Osteoblast (primary cell): ENCODE measurements at regions not wholly inside any gene's neighbourhood (a gene's known extent, or its start where the extent isn't known, plus 50 kb on each side); places are given as distances from the start of the nearest gene placed in this dataset.
A peak's percentile ranks its signal among the peaks of the same experiment; 100 is the strongest.

Experiments
- DNase-seq: peaks from one replicate; pipeline ENCODE4 v3.0.0; 2011; ENCODE audit warnings: low spot score, mixed read lengths; ENCODE audit not compliant: insufficient read length; ENCODE audit errors: missing footprints
- H2AFZ ChIP-seq: 2 replicates; pipeline ENCODE4 v1.6.0; 2011; ENCODE audit warnings: mild to moderate bottlenecking, low read length
- H3K27ac ChIP-seq: 2 replicates; pipeline ENCODE4 v1.5.1; 2011; ENCODE audit warnings: mild to moderate bottlenecking, low read depth, low read length, moderate library complexity
- H3K27me3 ChIP-seq: 2 replicates; pipeline ENCODE4 v1.6.0; 2012; ENCODE audit warnings: mild to moderate bottlenecking, control low read depth, inconsistent platforms, low read length, moderate library complexity; ENCODE audit not compliant: insufficient read depth
- H3K36me3 ChIP-seq: 2 replicates; pipeline ENCODE4 v1.5.1; 2011; ENCODE audit warnings: mild to moderate bottlenecking, low read length, control low read depth, moderate library complexity; ENCODE audit not compliant: insufficient read depth
- H3K4me1 ChIP-seq: 2 replicates; pipeline ENCODE4 v1.5.1; 2011; ENCODE audit warnings: mild to moderate bottlenecking, low read length, control low read depth, moderate library complexity; ENCODE audit not compliant: insufficient read depth
- H3K4me2 ChIP-seq: 2 replicates; pipeline ENCODE4 v1.6.0; 2011; ENCODE audit warnings: mild to moderate bottlenecking, low read length; ENCODE audit not compliant: insufficient read depth
- H3K4me3 ChIP-seq: fragments of 200-600 bp; sonication (generic); 3 replicates; pipeline ENCODE4 v1.5.1; 2012; ENCODE audit warnings: mild to moderate bottlenecking, low read length, inconsistent platforms; ENCODE audit not compliant: insufficient read depth
- H3K79me2 ChIP-seq: 2 replicates; pipeline ENCODE4 v1.6.0; 2012; ENCODE audit warnings: mild to moderate bottlenecking, low read length, control low read depth, inconsistent platforms; ENCODE audit not compliant: insufficient read depth
- H3K9me3 ChIP-seq: 2 replicates; pipeline ENCODE4 v1.5.1; 2011; ENCODE audit warnings: low read depth, low read length, control low read depth
- H4K20me1 ChIP-seq: 2 replicates; pipeline ENCODE4 v1.6.0; 2012; ENCODE audit warnings: mild to moderate bottlenecking, low read length, control low read depth; ENCODE audit not compliant: insufficient read depth
- TF ChIP-seq, protein P1 (sequence below): IDR thresholded peaks from 2 replicates; pipeline ENCODE4 v1.5.1; 2011; ENCODE audit warnings: mild to moderate bottlenecking, low read depth, low read length, moderate library complexity; ENCODE audit errors: extremely low read depth

DNA sequence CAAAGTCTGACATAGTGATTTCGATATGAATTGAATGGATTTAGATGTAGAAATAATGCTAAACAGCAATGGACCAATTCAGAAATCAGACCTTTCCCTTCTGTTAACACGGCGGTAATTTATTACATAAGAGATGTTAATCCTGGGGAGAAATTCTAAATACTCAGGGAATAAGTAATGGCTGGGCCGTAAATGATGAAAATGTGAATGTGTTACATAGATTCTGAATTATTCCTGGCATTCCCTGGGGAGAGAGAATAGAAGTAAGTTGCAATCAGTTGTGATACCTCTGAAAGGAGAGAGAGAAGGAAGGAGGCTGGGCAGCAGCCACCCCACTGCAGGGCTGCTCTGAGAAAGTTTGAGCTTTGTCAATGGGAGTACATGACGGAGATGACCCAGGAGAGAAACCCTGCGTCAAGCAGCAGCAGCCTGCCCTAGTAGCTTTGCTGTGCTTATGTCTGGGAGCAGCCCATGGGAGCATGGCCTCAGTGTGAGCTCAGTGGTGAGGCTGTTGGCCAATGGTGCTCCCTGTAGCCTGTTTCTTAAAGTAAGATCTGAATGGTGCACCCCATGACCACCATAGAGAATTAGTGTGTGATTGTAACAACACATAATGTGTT, 420.1 kb downstream of the MTRR start:
- Histone ChIP-seq H3K4me2 (no peak overlapping the region), H3K27me3 (no peaks in the 10 kb centered on the region), H2AFZ (no peak overlapping the region), H3K4me1 (no peaks in the 10 kb centered on the region), H3K79me2 (no peaks in the 10 kb centered on the region), H3K36me3 (no peaks in the 10 kb centered on the region), H3K27ac (no peak overlapping the region), H3K9me3 (no peaks in the 10 kb centered on the region), H3K4me3 (no peak overlapping the region), H4K20me1 (no peaks in the 10 kb centered on the region)
- TF ChIP-seq, protein P1, sequence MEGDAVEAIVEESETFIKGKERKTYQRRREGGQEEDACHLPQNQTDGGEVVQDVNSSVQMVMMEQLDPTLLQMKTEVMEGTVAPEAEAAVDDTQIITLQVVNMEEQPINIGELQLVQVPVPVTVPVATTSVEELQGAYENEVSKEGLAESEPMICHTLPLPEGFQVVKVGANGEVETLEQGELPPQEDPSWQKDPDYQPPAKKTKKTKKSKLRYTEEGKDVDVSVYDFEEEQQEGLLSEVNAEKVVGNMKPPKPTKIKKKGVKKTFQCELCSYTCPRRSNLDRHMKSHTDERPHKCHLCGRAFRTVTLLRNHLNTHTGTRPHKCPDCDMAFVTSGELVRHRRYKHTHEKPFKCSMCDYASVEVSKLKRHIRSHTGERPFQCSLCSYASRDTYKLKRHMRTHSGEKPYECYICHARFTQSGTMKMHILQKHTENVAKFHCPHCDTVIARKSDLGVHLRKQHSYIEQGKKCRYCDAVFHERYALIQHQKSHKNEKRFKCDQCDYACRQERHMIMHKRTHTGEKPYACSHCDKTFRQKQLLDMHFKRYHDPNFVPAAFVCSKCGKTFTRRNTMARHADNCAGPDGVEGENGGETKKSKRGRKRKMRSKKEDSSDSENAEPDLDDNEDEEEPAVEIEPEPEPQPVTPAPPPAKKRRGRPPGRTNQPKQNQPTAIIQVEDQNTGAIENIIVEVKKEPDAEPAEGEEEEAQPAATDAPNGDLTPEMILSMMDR, result no peak
- DNase-seq, result no peak

DNA sequence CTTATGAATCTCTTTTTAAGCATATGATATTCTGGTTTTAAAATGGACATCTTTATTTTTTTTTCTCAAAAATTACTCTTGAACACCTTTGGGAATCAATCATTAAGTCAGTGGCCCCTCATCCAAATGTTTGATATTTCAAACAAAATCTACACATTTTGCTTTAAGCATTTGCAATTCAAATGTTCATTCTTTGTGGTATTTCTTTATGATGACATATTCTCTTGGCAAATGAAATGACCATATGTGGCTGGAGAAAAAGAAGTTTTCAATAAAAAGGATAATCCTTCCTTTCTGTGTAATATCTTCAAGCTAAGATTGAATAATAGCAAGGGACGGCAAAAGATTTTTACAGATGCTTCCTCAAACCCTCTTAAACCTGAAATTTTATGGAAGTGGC, 420.8 kb downstream of the MTRR start:
- DNase-seq, result no peak

DNA sequence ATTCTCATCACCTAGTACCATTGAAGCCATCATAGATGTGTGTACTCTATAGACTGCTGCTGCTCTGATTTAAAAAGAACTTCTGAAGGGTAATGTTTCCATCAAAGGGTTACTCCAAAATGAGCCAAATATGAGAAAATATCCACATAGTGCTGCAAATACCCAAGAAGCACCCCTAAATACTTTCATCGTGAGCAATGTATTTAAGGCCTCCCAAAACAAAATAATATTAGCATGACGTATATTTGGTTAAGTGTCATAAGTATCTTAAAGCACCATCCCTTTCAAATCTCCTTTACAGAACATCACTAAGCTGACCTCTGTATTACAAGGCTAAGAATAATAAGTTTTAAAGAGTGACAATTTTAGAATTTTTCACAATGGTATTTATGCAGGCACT, 421.8 kb downstream of the MTRR start:
- Histone ChIP-seq H3K27ac (no peak overlapping the region), H4K20me1 (no peaks in the 10 kb centered on the region), H3K36me3 (no peaks in the 10 kb centered on the region), H3K4me3 (no peak overlapping the region), H3K4me1 (no peaks in the 10 kb centered on the region), H2AFZ (no peak overlapping the region), H3K27me3 (no peaks in the 10 kb centered on the region), H3K9me3 (no peaks in the 10 kb centered on the region), H3K4me2 (no peak overlapping the region), H3K79me2 (no peaks in the 10 kb centered on the region)
- DNase-seq, result peak; percentile 54
- TF ChIP-seq, protein P1, result no peak

More for the DNA sequence above, 420.8 kb downstream of the MTRR start:
- Histone ChIP-seq H3K79me2 (no peaks in the 10 kb centered on the region), H2AFZ (no peak overlapping the region), H3K36me3 (no peaks in the 10 kb centered on the region), H3K27ac (no peak overlapping the region), H3K4me2 (no peak overlapping the region), H3K4me1 (no peaks in the 10 kb centered on the region), H3K9me3 (no peaks in the 10 kb centered on the region), H4K20me1 (no peaks in the 10 kb centered on the region), H3K27me3 (no peaks in the 10 kb centered on the region), H3K4me3 (no peak overlapping the region)
- TF ChIP-seq, protein P1, result no peak

DNA sequence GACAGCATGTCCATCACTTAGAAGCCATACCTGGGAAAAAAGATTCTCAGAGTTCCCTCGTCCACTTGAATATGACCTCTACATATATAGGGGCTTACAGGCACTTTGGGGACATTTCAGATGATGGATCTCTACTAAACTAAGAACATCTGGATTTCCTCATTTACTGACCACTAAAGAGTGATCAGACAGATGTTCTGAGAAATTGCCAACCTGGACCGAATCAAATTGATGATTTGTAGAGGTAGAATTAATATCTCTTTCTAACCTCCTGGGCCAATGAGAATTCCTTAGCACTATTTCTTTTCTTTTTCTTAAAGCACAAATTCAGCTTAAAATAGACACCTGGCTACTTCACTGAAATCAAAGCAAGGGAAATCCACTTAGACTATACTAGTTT, 422.7 kb downstream of the MTRR start:
- Histone ChIP-seq H3K4me3 (no peak overlapping the region), H3K27ac (no peak overlapping the region), H3K36me3 (no peaks in the 10 kb centered on the region), H4K20me1 (no peaks in the 10 kb centered on the region), H3K9me3 (no peaks in the 10 kb centered on the region), H3K27me3 (no peaks in the 10 kb centered on the region), H2AFZ (no peak overlapping the region), H3K4me2 (no peak overlapping the region), H3K79me2 (no peaks in the 10 kb centered on the region), H3K4me1 (no peaks in the 10 kb centered on the region)
- TF ChIP-seq, protein P1, result no peak
- peak; percentile 6 for DNase-seq
